HG03457 (cell line): ENCODE measurements at regions not wholly inside any gene's neighbourhood (a gene's known extent, or its start where the extent isn't known, plus 50 kb on each side); places are given as distances from the start of the nearest gene placed in this dataset.

Source experiments
- ATAC-seq: cut with Tn5 transposase; IDR thresholded peaks from one replicate; pipeline ENCODE4 v1.9.1; 2021; ENCODE audit warnings: moderate number of reproducible peaks; ENCODE audit not compliant: unreplicated experiment

DNA sequence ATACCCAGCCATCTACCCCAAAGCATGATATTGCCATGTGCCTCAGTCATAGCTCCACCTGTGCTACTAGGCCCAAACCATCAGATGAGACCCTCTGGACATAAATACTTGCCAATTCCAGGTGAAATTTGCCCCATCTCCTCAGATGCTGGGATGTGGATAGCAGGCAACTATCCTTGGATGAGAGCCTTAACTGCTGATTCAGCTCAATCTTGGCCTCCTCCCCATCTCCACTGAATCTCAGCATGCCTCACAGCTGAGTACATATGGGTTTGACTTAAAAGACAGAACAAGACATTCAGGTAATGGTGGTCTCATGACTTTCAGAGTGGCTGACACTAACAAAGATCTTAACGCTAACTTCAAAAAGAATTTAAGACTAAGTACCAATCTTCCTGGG, 50.8 kb upstream of the KLHL13 start:
- no peak for ATAC-seq

GRCh38 chrX:118171356-118171755, 54.7 kb upstream of the KLHL13 start:
- no peak for ATAC-seq

- ATAC-seq: no peak
Measured at GRCh38 chrX:118174516-118175098, 58.0 kb upstream of the KLHL13 start.

DNA sequence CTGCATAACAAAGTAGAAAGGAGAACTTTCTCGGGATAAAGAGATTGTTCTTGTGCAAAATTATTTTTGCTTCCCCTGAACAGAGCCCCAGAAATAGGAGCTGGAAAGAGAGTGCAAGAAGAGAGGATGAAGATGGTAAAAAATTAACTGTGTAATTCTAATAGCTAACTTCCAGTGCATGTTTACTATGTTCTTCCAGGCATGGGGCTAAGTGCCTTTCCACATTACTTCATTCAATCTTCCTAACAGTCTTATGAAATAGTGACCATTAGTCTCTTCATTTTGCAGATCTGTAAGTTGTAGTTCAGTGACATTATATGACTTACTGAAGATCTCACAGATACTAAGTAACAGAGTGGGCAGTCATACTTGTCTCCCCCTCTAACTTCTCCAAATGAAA, 61.1 kb upstream of the KLHL13 start:
- ATAC-seq: no peak

DNA sequence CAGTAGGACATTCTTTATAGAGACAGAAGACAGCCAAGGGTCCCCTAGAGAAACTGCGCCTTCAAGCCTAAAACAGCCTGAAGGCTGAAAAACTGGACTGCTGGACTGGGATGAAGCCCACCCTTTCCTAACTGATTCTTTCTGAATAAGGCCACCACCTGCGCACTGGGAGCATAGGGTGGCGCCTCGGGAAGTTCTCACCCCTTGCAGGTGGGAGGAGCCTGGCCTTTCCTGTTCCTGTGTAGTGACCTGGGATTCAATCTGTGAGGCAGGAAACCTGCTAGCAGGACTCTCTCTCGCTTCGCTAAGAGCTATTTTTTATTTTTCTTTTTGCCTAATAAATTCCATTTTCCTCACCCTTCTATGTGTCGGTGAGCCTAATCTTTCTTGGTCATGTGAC, 61.8 kb upstream of the KLHL13 start:
- ATAC-seq: no peak

GRCh38 chrX:118179161-118179560, 62.6 kb upstream of the KLHL13 start:
- ATAC-seq: no peak

DNA sequence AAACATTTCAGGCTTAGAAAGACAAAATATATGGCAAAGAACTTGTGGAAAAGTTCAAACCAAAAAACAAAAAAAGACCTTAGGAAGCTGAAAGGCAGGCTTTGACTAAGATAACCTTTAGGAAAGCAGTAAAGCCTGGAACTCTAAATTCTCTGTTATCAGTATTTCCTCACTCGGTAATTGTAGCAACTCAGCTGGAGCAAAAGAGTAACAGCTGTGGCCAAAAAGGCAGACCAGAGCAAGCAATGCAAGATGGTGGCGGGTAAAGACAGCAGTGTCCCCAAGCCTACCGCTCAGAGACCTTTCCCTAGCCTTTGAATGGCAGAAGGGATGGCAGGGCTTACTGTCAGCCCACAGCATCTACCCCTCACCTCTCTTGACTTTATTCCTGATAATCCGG, 63.1 kb upstream of the KLHL13 start:
- no peak for ATAC-seq

- ATAC-seq: no peak
Measured at GRCh38 chrX:118181030-118181429, 64.4 kb upstream of the KLHL13 start.

- ATAC-seq: no peak
Measured at GRCh38 chrX:118182025-118182424, 65.4 kb upstream of the KLHL13 start.

DNA sequence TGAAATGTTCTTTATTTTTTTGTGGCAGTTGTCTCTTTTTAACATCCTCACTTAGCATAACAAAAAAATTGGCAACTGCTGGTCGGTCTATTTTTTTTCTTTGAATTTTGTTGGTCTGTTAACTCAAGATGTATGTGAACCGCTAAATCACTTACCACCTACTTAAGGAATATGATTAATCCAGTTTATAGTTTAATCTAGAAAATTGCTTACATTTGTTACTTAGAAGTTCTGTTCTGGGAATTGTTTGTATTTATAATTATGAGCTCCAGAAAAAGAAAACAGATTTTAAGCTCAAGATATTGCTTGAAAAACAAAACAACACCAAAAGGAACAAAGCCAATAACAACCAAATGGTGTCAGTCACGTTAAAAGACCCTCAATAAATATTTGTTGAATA, 66.1 kb upstream of the KLHL13 start:
- ATAC-seq: no peak

DNA sequence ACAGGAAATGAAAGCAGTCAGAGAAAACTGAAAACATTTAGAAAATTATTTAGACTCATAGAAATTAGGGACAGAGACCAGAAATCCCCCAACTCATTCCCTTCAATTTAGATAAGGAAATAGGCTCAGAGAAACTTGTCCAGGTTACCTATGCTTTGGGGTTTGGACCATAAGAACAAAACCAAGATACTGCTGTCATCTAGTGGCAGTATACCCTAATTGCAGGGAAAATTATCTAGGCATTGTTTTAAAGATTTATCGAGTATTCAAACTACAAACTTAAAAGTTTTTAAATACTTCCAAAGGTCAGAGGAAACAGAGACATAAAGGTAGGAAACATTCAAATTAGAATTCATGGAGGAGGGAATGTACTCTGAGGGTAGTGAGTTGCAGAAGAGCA, 67.0 kb upstream of the KLHL13 start:
- no peak for ATAC-seq

GRCh38 chrX:118187100-118187499, 70.5 kb upstream of the KLHL13 start:
- ATAC-seq: no peak

DNA sequence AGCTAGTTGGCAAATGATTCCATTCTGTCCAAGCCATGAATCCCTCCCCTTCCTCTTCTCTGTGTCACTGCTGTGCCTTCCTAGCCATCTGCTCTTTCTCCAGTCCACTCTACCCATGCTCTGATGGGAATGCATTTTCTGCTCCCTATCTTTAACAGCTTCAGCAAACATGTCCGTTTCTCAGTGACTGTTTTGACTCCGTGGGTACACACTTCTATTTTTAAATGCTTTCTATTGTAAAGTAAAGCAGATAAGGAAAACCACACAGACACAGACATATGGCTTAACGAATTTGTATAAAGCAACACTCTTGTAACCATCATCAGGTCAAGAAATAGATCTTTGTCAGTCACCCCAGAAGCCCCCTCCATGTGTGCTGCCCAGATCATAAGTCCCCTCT, 72.4 kb upstream of the KLHL13 start:
- no peak for ATAC-seq

GRCh38 chrX:118189628-118190027, 73.0 kb upstream of the KLHL13 start:
- ATAC-seq: no peak

DNA sequence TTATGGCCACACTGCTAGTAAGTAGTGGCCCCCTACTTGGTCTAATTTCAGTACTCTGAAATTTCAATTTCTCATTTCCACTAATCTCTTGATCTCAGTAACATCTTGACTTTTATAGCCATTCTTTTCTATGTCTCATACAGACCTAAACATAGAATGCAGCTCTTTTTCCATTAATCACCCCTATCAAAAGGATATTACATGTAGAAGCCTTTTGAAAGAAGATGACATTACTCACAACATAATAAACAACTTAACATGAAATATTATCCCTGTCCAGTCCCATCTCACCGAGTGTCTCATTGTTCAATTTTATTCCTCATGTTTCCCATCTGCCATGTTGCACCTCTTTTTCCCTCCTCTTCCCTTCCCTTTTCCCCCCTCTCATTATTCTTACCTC, 81.1 kb upstream of the KLHL13 start:
- ATAC-seq: no peak

GRCh38 chrX:118198577-118198976, 82.0 kb upstream of the KLHL13 start:
- no peak for ATAC-seq

GRCh38 chrX:118199997-118200396, 83.4 kb upstream of the KLHL13 start:
- ATAC-seq: no peak

DNA sequence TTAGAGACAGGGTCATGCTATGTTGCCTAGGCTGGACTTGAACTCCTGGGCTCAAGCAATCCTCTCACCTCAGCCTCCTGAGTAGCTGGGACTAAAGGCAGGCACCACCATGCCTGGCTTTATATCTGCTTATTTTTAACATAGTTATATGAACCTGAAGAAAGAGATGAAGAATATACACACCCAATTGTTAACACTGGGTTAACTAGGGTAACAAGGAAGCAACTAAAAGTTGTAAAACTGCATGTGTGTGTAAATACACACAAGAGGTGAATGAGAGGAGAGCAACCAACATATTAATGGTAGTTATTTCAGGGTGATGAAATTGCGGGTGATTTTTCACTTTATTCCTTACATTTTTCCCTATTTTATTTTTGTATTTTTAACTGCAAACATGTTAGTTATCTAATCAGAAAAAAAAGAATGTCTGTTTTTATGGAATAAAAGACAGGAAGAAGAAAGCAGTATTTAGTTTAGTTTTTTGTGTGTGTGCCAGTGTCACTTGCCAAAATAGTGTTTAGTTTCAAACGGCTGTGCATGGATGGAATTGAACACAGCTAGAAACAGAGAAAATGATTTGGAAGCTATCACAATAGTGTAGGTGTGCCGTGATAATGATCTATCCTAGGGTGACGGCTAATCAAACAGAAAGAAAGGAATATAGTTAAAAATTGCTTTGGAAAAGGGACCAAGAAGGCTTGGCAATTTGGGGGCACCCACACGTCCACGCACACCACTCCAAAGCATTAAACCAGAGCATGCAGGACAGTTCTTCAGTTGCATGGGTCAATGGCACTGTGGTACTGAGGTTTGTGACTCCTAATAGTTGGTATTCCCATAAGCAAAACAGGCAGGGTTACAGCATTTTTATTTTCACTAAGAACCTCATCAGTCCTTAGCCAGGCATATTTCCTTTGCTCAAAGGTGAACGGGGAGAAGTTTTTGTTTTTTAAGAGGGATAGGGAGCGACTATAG, 89.1 kb upstream of the KLHL13 start:
- no peak for ATAC-seq

GRCh38 chrX:118207831-118208453, 91.3 kb upstream of the KLHL13 start:
- no peak for ATAC-seq

- ATAC-seq: no peak
Measured at GRCh38 chrX:118208481-118208880, 91.9 kb upstream of the KLHL13 start.

DNA sequence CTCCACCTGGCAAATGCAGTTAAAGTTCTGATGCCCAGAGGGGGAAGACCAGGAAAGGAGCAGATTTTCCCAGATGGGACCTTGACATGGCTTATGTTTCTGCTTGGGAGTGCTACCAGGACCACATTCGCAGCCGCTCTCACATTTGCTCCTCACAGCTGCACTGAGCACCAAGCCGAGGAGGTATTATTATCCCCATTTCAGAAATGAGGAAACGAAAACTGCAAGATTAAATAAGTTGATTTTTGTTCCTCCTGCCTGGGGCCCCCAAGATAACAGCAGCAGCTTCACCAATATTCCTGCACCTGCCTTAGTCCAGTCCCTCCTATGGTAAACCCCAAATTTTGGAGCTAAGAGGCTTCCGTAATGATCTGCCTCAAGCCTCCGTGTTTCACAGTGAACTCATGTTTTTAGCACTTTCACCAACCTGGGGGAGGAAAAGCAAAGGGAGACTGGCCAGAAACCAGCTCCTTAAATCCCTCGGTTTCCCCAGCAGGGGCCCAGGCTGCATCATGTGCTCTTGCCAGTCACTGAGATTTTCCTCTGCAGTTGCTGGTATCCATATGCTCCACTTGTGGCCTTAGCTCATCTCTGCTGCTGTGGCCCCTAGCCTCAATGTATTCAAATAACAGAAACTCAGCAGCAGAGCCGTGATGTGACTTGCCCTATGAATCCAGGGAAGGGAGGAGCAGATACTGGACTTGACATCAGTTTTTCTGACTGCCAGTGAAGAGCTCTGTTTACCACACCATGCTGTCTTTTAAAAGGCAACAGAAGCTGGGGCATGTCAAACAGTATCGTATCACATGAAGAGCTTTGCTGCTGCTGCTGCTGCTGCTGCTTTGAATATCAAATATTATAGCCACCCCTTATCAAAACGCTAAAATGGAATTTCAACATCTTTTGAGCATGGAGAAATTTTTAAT, 95.5 kb upstream of the KLHL13 start:
- peak; percentile 25 for ATAC-seq
